ENCODE measurements at regions not wholly inside any gene's neighbourhood (a gene's known extent, or its start where the extent isn't known, plus 50 kb on each side); places are given as distances from the start of the nearest gene placed in this dataset.

DNA sequence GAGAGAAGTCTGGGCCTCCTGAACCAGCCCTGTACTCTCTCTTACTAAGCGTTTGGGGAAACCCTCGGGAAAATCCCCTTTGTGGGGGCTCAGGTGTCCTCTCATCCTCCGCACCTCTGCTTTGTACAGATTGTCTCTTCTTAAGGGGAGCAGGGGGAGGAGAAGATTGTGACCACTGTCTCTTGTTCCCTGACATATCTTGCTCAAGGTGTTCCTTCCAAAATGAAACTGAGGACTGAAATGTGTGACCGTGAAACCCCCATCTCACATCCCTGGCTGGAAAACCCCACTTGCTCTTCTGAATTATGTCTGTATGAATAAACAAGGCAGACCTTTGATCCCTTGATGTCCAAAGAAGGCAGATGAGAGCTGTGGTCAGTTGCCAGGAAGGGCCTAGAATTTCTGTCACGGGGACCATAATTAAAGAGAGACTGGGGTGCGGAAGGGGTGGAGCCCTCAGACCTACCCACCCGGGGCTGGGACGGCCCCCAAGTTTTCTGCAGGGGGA lies 369.8 kb downstream of the AACS start:
- Histone ChIP-seq H3K9me3 (ENCODE audit: control insufficient read depth, insufficient read depth, low read length) (peaks cover 50% of the 10 kb centered on the region), H3K4me3 (ENCODE audit: low read depth, low read length) (no peak overlapping the region), H3K27me3 (ENCODE audit: control insufficient read depth, insufficient read depth, low read length) (no peaks in the 10 kb centered on the region), H3K27ac (ENCODE audit: low read depth, low read length) (no peak overlapping the region)
- ChIA-PET CTCF (no interaction called here), POLR2A (no interaction called here)
- TF ChIP-seq, protein P1, sequence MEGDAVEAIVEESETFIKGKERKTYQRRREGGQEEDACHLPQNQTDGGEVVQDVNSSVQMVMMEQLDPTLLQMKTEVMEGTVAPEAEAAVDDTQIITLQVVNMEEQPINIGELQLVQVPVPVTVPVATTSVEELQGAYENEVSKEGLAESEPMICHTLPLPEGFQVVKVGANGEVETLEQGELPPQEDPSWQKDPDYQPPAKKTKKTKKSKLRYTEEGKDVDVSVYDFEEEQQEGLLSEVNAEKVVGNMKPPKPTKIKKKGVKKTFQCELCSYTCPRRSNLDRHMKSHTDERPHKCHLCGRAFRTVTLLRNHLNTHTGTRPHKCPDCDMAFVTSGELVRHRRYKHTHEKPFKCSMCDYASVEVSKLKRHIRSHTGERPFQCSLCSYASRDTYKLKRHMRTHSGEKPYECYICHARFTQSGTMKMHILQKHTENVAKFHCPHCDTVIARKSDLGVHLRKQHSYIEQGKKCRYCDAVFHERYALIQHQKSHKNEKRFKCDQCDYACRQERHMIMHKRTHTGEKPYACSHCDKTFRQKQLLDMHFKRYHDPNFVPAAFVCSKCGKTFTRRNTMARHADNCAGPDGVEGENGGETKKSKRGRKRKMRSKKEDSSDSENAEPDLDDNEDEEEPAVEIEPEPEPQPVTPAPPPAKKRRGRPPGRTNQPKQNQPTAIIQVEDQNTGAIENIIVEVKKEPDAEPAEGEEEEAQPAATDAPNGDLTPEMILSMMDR (IDR thresholded peaks at IDR 0.05; ENCODE audit: low read depth, low read length), result no peak
- DNase-seq (ENCODE audit: low read depth, low spot score), result no peak

DNA sequence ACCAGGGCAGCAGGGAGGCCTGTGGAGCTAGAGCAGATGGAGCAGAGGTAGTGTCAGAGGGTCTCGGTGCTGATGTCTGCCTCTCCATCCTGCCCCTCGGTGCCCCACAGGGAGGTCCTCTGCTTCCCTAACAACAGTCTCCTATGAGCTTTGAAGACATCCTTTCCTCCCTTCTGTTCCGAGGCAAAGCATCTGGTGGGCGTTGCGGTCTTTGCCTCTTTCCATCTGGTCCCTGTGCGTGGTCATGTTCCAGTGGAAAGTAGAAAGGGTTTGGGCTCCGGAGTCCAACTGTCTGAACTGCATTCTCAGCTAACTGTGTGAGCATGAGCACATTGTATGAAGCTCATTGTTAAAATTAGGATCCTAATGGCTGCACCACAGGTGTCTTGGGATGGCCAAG lies 370.6 kb downstream of the AACS start:
- TF ChIP-seq, protein P1 (IDR thresholded peaks at IDR 0.05; ENCODE audit: low read depth, low read length), result no peak
- POLR2A ChIA-PET, result no interaction called here
- H3K4me3 ChIP-seq (ENCODE audit: low read depth, low read length), result no peak overlapping the region
- CTCF ChIA-PET, result no interaction called here
- DNase-seq (ENCODE audit: low read depth, low spot score), result no peak
- H3K27me3 ChIP-seq (ENCODE audit: control insufficient read depth, insufficient read depth, low read length), result no peaks in the 10 kb centered on the region
- H3K9me3 ChIP-seq (ENCODE audit: control insufficient read depth, insufficient read depth, low read length), result peaks cover 43% of the 10 kb centered on the region
- H3K27ac ChIP-seq (ENCODE audit: low read depth, low read length), result no peak overlapping the region

DNA sequence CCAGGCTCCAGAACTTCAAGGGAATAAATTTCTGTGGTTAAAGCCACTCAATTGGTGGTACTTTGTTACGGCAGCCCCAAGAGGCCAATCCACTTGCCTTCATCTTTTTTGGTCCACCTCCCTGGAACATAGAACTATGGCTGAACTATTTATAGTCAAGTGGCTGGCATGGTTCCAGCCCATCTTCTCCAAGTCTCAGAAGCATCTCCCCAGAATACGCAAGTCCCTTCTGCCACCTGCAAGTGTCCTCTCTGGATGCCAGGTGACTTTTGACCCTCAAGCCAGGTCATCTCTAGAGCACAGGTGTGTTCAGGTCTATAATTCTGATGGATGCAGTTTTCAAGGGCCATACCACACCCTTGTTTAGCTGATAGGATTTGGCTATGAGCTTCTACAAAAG lies 371.5 kb downstream of the AACS start:
- H3K4me3 ChIP-seq (ENCODE audit: low read depth, low read length), result no peak overlapping the region
- TF ChIP-seq, protein P1 (IDR thresholded peaks at IDR 0.05; ENCODE audit: low read depth, low read length), result no peak
- DNase-seq (ENCODE audit: low read depth, low spot score), result no peak
- no peaks in the 10 kb centered on the region for H3K27me3 ChIP-seq (ENCODE audit: control insufficient read depth, insufficient read depth, low read length)
- H3K27ac ChIP-seq (ENCODE audit: low read depth, low read length), result no peak overlapping the region
- ChIA-PET POLR2A (no interaction called here), CTCF (no interaction called here)
- peaks cover 36% of the 10 kb centered on the region for H3K9me3 ChIP-seq (ENCODE audit: control insufficient read depth, insufficient read depth, low read length)

DNA sequence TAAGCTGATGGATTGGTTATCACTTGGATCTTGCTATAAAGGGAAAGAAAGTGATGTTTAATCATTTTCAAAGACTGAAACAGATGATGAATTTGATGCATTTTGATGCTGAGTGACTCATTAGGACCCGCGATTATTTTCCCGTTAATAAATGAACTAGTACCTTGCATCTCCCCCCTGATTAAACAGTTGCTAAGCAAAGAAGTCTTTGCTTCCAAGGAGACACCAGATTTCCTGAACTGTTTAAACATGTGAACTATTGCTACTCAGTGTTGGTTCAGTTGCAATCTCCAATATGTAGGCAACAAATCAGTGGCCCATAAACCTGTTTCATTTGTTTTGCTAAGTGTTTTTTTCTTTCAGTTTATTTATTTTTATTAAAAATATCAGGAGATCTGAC lies 375.2 kb downstream of the AACS start:
- TF ChIP-seq, protein P1 (IDR thresholded peaks at IDR 0.05; ENCODE audit: low read depth, low read length), result no peak
- ChIA-PET CTCF (no interaction called here), POLR2A (no interaction called here)
- Histone ChIP-seq H3K4me3 (ENCODE audit: low read depth, low read length) (no peak overlapping the region), H3K27me3 (ENCODE audit: control insufficient read depth, insufficient read depth, low read length) (peaks cover 2% of the 10 kb centered on the region), H3K27ac (ENCODE audit: low read depth, low read length) (no peak overlapping the region), H3K9me3 (ENCODE audit: control insufficient read depth, insufficient read depth, low read length) (peaks cover 25% of the 10 kb centered on the region)
- no peak for DNase-seq (ENCODE audit: low read depth, low spot score)

DNA sequence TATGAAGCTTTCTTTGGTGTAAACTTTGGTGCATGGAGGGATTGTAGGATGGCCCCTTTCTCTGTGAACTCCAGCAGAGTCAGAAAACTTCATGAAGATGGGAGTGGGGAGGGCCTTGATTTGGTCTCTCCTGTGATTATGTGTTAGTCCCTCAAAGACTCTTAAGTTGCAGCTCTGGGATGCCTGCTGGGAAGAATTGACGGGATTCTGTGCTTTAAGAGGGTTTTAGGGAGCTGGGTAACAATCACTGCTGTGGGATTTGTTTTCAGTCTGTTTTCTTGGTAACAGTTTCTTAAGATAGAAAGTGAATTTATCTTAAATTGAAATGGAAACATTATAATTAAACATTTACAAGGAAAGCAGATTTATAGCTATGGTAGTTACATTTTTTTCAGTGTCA lies 378.1 kb downstream of the AACS start:
- POLR2A ChIA-PET, result no interaction called here
- TF ChIP-seq, protein P1 (IDR thresholded peaks at IDR 0.05; ENCODE audit: low read depth, low read length), result no peak
- CTCF ChIA-PET, result no interaction called here
- DNase-seq (ENCODE audit: low read depth, low spot score), result no peak
- H3K27ac ChIP-seq (ENCODE audit: low read depth, low read length), result no peak overlapping the region
- peaks cover 2% of the 10 kb centered on the region for H3K27me3 ChIP-seq (ENCODE audit: control insufficient read depth, insufficient read depth, low read length)
- peaks cover 9% of the 10 kb centered on the region for H3K9me3 ChIP-seq (ENCODE audit: control insufficient read depth, insufficient read depth, low read length)
- H3K4me3 ChIP-seq (ENCODE audit: low read depth, low read length), result no peak overlapping the region
